Spleen (tissue), 11 donors: ENCODE measurements at regions not wholly inside any gene's neighbourhood (a gene's known extent, or its start where the extent isn't known, plus 50 kb on each side); places are given as distances from the start of the nearest gene placed in this dataset.

Source experiments
- DNase-seq: peaks from one replicate; pipeline ENCODE4 v3.0.0-alpha.2; 2020
- H3K27ac ChIP-seq, 8 donors: fragments of 200-600 bp; sonication (generic) in 7 of 8; 1 replicate in 4 of 8; 2 replicates in 4 of 8; pipeline versions ENCODE4 v1.5.0 to v1.8.0; 2016 to 2021; ENCODE audit warnings: inconsistent platforms in 4 of 8, mild to moderate bottlenecking in 4 of 8, moderate library complexity in 1 of 8
- H3K27me3 ChIP-seq, 7 donors: fragments of 200-600 bp; sonication (generic) in 6 of 7; replicated peaks in 1 of 7; 1 replicate in 4 of 7; 2 replicates in 3 of 7; pipeline versions ENCODE4 v1.5.0 to v1.8.0; 2016 to 2021; ENCODE audit warnings: inconsistent platforms in 3 of 7, mild to moderate bottlenecking in 1 of 7
- H3K36me3 ChIP-seq, 6 donors: fragments of 200-600 bp; sonication (generic) in 5 of 6; 1 replicate in 4 of 6; 2 replicates in 2 of 6; pipeline versions ENCODE4 v1.5.0 to v1.8.0; 2016 to 2021; ENCODE audit warnings: inconsistent platforms in 2 of 6
- H3K4me1 ChIP-seq, 6 donors: fragments of 200-600 bp; sonication (generic) in 5 of 6; 1 replicate in 3 of 6; 2 replicates in 3 of 6; pipeline versions ENCODE4 v1.5.0 to v1.8.0; 2016 to 2021; ENCODE audit warnings: inconsistent platforms in 3 of 6
- H3K4me3 ChIP-seq, 8 donors: fragments of 200-600 bp; sonication (generic) in 7 of 8; 1 replicate in 4 of 8; 2 replicates in 4 of 8; pipeline versions ENCODE4 v1.5.0 to v1.8.0; 2016 to 2021; ENCODE audit warnings: inconsistent platforms in 4 of 8, mild to moderate bottlenecking in 4 of 8, moderate library complexity in 2 of 8
- H3K9me3 ChIP-seq, 8 donors: fragments of 200-600 bp; sonication (generic) in 7 of 8; 1 replicate in 4 of 8; 2 replicates in 4 of 8; pipeline versions ENCODE4 v1.5.0 to v1.8.0; 2016 to 2021; ENCODE audit warnings: inconsistent platforms in 4 of 8
- CTCF ChIP-seq, 11 experiments: fragments of 200-600 bp in 7 of 11; fragments of 450-650 bp in 4 of 11; sonication (generic) in 4 of 11; IDR thresholded peaks in 8 of 11; conservative IDR thresholded peaks in 3 of 11; 1 replicate in 7 of 11; 2 replicates in 4 of 11; pipeline versions ENCODE4 v1.4.0 to v1.8.0; 2016 to 2021; ENCODE audit warnings: antibody characterized with exemption in 11 of 11, inconsistent platforms in 4 of 11, mild to moderate bottlenecking in 1 of 11
- POLR2A ChIP-seq, 3 donors: fragments of 450-650 bp; IDR thresholded peaks; one replicate each; pipeline ENCODE4 v1.5.1; 2017; ENCODE audit warnings: antibody characterized with exemption in 3 of 3, mild to moderate bottlenecking in 1 of 3
- POLR2AphosphoS5 ChIP-seq, 3 donors: sonication (generic); formaldehyde crosslinking; IDR thresholded peaks; one replicate each; pipeline ENCODE4 v1.5.1; 2017; ENCODE audit warnings: antibody characterized with exemption in 3 of 3
- whole genome bisulfite sequencing, 5 donors: extraction: QIAGEN DNeasy Blood & Tissue Kit in 3 of 5; methylation state at CpG; one replicate each; pipeline versions ENCODE4 v1.1.5 to v1.1.7; 2013 to 2018; 5-methylcytosine and 5-hydroxymethylcytosine counted together
- intact Hi-C: fragments of 100-400 bp; cut with DNase I; formaldehyde crosslinking; loops from one replicate; pipeline ENCODE4 v1.15.0; 2023; ENCODE audit warnings: low total_unique reads
- donor health status: healthy with polysubstance abuse.
- donor health status: DM: no; HTN: no; CAD: no; lungs with moderate emphysema.
- donor health status: DM: no; HTN: no; CAD: no.
- donor health status: Bipolar disorder and iron deficiency.
- donor health status: healthy.
- donor health status: DM: no; HTN: no; CAD: no.
- donor health status: DM: yes; HTN: yes; CAD: no.

- H3K4me1 ChIP-seq, result no peaks in the 10 kb centered on the region
- H3K4me3 ChIP-seq, result no peak overlapping the region
- intact Hi-C loops, result no loop called here
- H3K36me3 ChIP-seq, result no peaks in the 10 kb centered on the region
- H3K27me3 ChIP-seq, result no peaks in the 10 kb centered on the region
- no peak for DNase-seq
- no peak for TF ChIP-seq POLR2A (IDR thresholded peaks at IDR 0.05)
- TF ChIP-seq CTCF (IDR thresholded peaks at IDR 0.05 in 8 of 11, conservative IDR thresholded peaks at IDR 0.05 in 3 of 11), result no peak
- TF ChIP-seq POLR2AphosphoS5 (IDR thresholded peaks at IDR 0.05), result no peak
- H3K9me3 ChIP-seq, result no peaks in the 10 kb centered on the region
- H3K27ac ChIP-seq, result no peak overlapping the region
- 21 to 61% (median 50%) methylated on average over 1 of the region's 1 CpG for WGBS, 5 donors
Measured at GRCh38 chr14:85401384-85401783, 128.6 kb upstream of the FLRT2 start.

GRCh38 chr14:85402569-85403162 is 127.3 kb upstream of the FLRT2 start:
- no peak overlapping the region for H3K27ac ChIP-seq
- TF ChIP-seq CTCF (IDR thresholded peaks at IDR 0.05 in 8 of 11, conservative IDR thresholded peaks at IDR 0.05 in 3 of 11) (no peak), POLR2A (IDR thresholded peaks at IDR 0.05) (no peak), POLR2AphosphoS5 (IDR thresholded peaks at IDR 0.05) (no peak)
- H3K4me3 ChIP-seq, result no peak overlapping the region
- intact Hi-C loops, result no loop called here
- 77 to 88% (median 85%) methylated on average over 7 of the region's 7 CpGs for WGBS, 5 donors
- H3K36me3 ChIP-seq, result no peaks in the 10 kb centered on the region
- no peak for DNase-seq
- H3K4me1 ChIP-seq, result no peaks in the 10 kb centered on the region
- no peaks in the 10 kb centered on the region for H3K9me3 ChIP-seq
- no peaks in the 10 kb centered on the region for H3K27me3 ChIP-seq

GRCh38 chr14:85409481-85410210 is 120.3 kb upstream of the FLRT2 start:
- TF ChIP-seq POLR2A (IDR thresholded peaks at IDR 0.05), result no peak
- no peak for TF ChIP-seq POLR2AphosphoS5 (IDR thresholded peaks at IDR 0.05)
- no peak for TF ChIP-seq CTCF (IDR thresholded peaks at IDR 0.05 in 8 of 11, conservative IDR thresholded peaks at IDR 0.05 in 3 of 11)
- 55 to 75% (median 64%) methylated on average over 3 of the region's 3 CpGs for WGBS, 5 donors
- Histone ChIP-seq H3K27ac (no peak overlapping the region), H3K27me3 (no peaks in the 10 kb centered on the region), H3K4me1 (peaks cover 0 to 5% (median 0%) of the 10 kb centered on the region in 6 donors), H3K36me3 (no peaks in the 10 kb centered on the region), H3K9me3 (no peaks in the 10 kb centered on the region), H3K4me3 (no peak overlapping the region)
- intact Hi-C loops, result no loop called here
- no peak for DNase-seq

- Histone ChIP-seq H3K4me1 (peaks cover 0 to 5% (median 0%) of the 10 kb centered on the region in 6 donors), H3K36me3 (no peaks in the 10 kb centered on the region), H3K9me3 (no peaks in the 10 kb centered on the region), H3K27me3 (no peaks in the 10 kb centered on the region), H3K4me3 (no peak overlapping the region), H3K27ac (no peak overlapping the region)
- 99 to 100% (median 100%) methylated on average over 1 of the region's 1 CpG for WGBS, 5 donors
- TF ChIP-seq CTCF (IDR thresholded peaks at IDR 0.05 in 8 of 11, conservative IDR thresholded peaks at IDR 0.05 in 3 of 11) (no peak), POLR2A (IDR thresholded peaks at IDR 0.05) (no peak), POLR2AphosphoS5 (IDR thresholded peaks at IDR 0.05) (no peak)
- intact Hi-C loops, result no loop called here
- no peak for DNase-seq
Measured at GRCh38 chr14:85412756-85413155, 117.2 kb upstream of the FLRT2 start.
